K562 (cell line): ENCODE measurements at regions not wholly inside any gene's neighbourhood (a gene's known extent, or its start where the extent isn't known, plus 50 kb on each side); places are given as distances from the start of the nearest gene placed in this dataset.

Experiments used
- BRF1 ChIP-seq: IDR thresholded peaks from 3 replicates; pipeline ENCODE4 v1.6.1; 2011; ENCODE audit warnings: borderline replicate concordance, mild to moderate bottlenecking; ENCODE audit not compliant: insufficient read length; ENCODE audit errors: extremely low read depth
- CREB1 ChIP-seq, 2 experiments: sonication (generic) in 1 of 2; formaldehyde crosslinking in 1 of 2; IDR thresholded peaks; 2 replicates each; pipeline versions ENCODE4 v1.6.1 to v1.8.0; 2012 to 2022; ENCODE audit warnings: inconsistent platforms in 1 of 2, mild to moderate bottlenecking in 1 of 2, missing genetic modification reagents in 1 of 2, moderate library complexity in 1 of 2
- RFX5 ChIP-seq: IDR thresholded peaks from 2 replicates; pipeline ENCODE4 v1.6.1; 2011; ENCODE audit warnings: low read depth, mild to moderate bottlenecking, improper control_type of control experiment, low read length
- SMAD2 ChIP-seq: fragments of 150-350 bp; IDR thresholded peaks from 2 replicates; pipeline ENCODE4 v1.6.1; 2014; ENCODE audit warnings: low read depth, mild to moderate bottlenecking, low read length
- SRF ChIP-seq, 2 experiments: fragments of 250-450, 450-650 bp in 1 of 2; sonication (Bioruptor Pico) in 1 of 2; sonication (generic) in 1 of 2; formaldehyde crosslinking; IDR thresholded peaks; 2 replicates each; pipeline versions ENCODE4 v1.5.0 to v1.5.1; 2020 to 2022; ENCODE audit warnings: mild to moderate bottlenecking in 1 of 2, missing genetic modification reagents in 1 of 2
- YY1 ChIP-seq, 3 experiments: IDR thresholded peaks; 2 replicates each; pipeline ENCODE4 v1.6.1; 2011; ENCODE audit warnings: low read length in 2 of 3, mild to moderate bottlenecking in 2 of 3, moderate library complexity in 2 of 3, borderline replicate concordance in 1 of 3, control low read depth in 1 of 3, low read depth in 1 of 3; ENCODE audit not compliant: insufficient read depth in 3 of 3, insufficient replicate concordance in 2 of 3, control insufficient read depth in 1 of 3, insufficient read length in 1 of 3; ENCODE audit errors: extremely low read depth in 1 of 3
- ZNF282 ChIP-seq: sonication (generic); formaldehyde crosslinking; IDR thresholded peaks from 2 replicates; pipeline ENCODE4 v1.8.1; 2023; ENCODE audit warnings: missing genetic modification reagents
- TF ChIP-seq, protein P1 (sequence below), 3 experiments: IDR thresholded peaks in 2 of 3; conservative IDR thresholded peaks in 1 of 3; 2 replicates each; pipeline ENCODE4 v1.5.1; 2011 to 2012; ENCODE audit warnings: low read length in 3 of 3, mild to moderate bottlenecking in 3 of 3, control low read depth in 2 of 3, improper control_type of control experiment in 1 of 3, inconsistent platforms in 1 of 3, low read depth in 1 of 3, mixed read lengths in 1 of 3, moderate library complexity in 1 of 3; ENCODE audit not compliant: insufficient read depth in 2 of 3
- TF ChIP-seq, protein P2 (sequence below), 2 experiments: fragments of 450-650 bp; formaldehyde crosslinking in 1 of 2; IDR thresholded peaks; 2 replicates each; pipeline versions ENCODE4 v1.4.0 to v1.6.1; 2014 to 2020; ENCODE audit warnings: mild to moderate bottlenecking in 2 of 2, borderline replicate concordance in 1 of 2, low read depth in 1 of 2
- TF ChIP-seq, protein P3 (sequence below), 2 experiments: fragments of 450-650 bp in 1 of 2; IDR thresholded peaks; 2 replicates each; pipeline ENCODE4 v1.6.1; 2011 to 2017; ENCODE audit warnings: low read depth in 2 of 2, antibody characterized with exemption in 1 of 2, borderline replicate concordance in 1 of 2, low read length in 1 of 2, mild to moderate bottlenecking in 1 of 2, mixed read lengths in 1 of 2; ENCODE audit not compliant: control insufficient read depth in 1 of 2

DNA sequence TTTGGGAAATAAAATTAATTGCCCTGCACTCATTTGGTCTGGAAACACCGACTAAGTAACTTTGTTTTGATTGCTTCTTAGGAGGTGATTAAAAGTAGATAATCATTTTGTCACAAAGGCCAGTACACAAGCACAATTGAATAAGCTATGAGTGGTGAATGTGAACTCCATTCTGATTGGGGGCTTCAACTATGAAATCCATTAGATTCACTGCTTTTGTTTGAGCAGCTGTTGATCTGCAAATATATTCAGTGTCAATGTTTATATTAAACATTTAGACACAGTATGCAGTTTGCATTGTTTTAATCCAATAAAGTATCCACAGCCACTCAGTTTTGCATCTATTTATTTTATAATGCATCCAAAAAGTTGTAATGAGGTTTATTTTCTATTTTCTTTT, 817.5 kb downstream of the CDH11 start:
- no peak for TF ChIP-seq CREB1 (IDR thresholded peaks at IDR 0.05)
- TF ChIP-seq CREB1 (CRISPR knock-in tag; IDR thresholded peaks at IDR 0.05) = no peak
- no peak for TF ChIP-seq YY1 (IDR thresholded peaks at IDR 0.05; ENCODE audit: borderline replicate concordance in 1 of 3, control insufficient read depth in 1 of 3, extremely low read depth in 1 of 3, insufficient read depth in 3 of 3, insufficient read length in 1 of 3, insufficient replicate concordance in 2 of 3, low read depth in 1 of 3, low read length in 2 of 3)
- TF ChIP-seq BRF1 = no peak
- TF ChIP-seq, protein P1, sequence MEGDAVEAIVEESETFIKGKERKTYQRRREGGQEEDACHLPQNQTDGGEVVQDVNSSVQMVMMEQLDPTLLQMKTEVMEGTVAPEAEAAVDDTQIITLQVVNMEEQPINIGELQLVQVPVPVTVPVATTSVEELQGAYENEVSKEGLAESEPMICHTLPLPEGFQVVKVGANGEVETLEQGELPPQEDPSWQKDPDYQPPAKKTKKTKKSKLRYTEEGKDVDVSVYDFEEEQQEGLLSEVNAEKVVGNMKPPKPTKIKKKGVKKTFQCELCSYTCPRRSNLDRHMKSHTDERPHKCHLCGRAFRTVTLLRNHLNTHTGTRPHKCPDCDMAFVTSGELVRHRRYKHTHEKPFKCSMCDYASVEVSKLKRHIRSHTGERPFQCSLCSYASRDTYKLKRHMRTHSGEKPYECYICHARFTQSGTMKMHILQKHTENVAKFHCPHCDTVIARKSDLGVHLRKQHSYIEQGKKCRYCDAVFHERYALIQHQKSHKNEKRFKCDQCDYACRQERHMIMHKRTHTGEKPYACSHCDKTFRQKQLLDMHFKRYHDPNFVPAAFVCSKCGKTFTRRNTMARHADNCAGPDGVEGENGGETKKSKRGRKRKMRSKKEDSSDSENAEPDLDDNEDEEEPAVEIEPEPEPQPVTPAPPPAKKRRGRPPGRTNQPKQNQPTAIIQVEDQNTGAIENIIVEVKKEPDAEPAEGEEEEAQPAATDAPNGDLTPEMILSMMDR (IDR thresholded peaks at IDR 0.05 in 2 of 3, conservative IDR thresholded peaks at IDR 0.05 in 1 of 3; ENCODE audit: insufficient read depth in 2 of 3, low read depth in 1 of 3, low read length in 3 of 3) = no peak
- TF ChIP-seq, protein P2, sequence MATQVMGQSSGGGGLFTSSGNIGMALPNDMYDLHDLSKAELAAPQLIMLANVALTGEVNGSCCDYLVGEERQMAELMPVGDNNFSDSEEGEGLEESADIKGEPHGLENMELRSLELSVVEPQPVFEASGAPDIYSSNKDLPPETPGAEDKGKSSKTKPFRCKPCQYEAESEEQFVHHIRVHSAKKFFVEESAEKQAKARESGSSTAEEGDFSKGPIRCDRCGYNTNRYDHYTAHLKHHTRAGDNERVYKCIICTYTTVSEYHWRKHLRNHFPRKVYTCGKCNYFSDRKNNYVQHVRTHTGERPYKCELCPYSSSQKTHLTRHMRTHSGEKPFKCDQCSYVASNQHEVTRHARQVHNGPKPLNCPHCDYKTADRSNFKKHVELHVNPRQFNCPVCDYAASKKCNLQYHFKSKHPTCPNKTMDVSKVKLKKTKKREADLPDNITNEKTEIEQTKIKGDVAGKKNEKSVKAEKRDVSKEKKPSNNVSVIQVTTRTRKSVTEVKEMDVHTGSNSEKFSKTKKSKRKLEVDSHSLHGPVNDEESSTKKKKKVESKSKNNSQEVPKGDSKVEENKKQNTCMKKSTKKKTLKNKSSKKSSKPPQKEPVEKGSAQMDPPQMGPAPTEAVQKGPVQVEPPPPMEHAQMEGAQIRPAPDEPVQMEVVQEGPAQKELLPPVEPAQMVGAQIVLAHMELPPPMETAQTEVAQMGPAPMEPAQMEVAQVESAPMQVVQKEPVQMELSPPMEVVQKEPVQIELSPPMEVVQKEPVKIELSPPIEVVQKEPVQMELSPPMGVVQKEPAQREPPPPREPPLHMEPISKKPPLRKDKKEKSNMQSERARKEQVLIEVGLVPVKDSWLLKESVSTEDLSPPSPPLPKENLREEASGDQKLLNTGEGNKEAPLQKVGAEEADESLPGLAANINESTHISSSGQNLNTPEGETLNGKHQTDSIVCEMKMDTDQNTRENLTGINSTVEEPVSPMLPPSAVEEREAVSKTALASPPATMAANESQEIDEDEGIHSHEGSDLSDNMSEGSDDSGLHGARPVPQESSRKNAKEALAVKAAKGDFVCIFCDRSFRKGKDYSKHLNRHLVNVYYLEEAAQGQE (IDR thresholded peaks at IDR 0.05; ENCODE audit: borderline replicate concordance) = no peak
- TF ChIP-seq, protein P2 (CRISPR knock-in tag; IDR thresholded peaks at IDR 0.05; ENCODE audit: low read depth) = no peak
- TF ChIP-seq RFX5 = no peak
- TF ChIP-seq ZNF282 (CRISPR knock-in tag) = no peak
- TF ChIP-seq, protein P3, sequence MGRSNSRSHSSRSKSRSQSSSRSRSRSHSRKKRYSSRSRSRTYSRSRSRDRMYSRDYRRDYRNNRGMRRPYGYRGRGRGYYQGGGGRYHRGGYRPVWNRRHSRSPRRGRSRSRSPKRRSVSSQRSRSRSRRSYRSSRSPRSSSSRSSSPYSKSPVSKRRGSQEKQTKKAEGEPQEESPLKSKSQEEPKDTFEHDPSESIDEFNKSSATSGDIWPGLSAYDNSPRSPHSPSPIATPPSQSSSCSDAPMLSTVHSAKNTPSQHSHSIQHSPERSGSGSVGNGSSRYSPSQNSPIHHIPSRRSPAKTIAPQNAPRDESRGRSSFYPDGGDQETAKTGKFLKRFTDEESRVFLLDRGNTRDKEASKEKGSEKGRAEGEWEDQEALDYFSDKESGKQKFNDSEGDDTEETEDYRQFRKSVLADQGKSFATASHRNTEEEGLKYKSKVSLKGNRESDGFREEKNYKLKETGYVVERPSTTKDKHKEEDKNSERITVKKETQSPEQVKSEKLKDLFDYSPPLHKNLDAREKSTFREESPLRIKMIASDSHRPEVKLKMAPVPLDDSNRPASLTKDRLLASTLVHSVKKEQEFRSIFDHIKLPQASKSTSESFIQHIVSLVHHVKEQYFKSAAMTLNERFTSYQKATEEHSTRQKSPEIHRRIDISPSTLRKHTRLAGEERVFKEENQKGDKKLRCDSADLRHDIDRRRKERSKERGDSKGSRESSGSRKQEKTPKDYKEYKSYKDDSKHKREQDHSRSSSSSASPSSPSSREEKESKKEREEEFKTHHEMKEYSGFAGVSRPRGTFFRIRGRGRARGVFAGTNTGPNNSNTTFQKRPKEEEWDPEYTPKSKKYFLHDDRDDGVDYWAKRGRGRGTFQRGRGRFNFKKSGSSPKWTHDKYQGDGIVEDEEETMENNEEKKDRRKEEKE (IDR thresholded peaks at IDR 0.05; ENCODE audit: borderline replicate concordance in 1 of 2, control insufficient read depth in 1 of 2, low read depth in 2 of 2, low read length in 1 of 2) = no peak
- no peak for TF ChIP-seq SMAD2
- no peak for TF ChIP-seq SRF (CRISPR knock-in tag; IDR thresholded peaks at IDR 0.05)
